Motor neuron (in vitro differentiated cells): ENCODE measurements at regions not wholly inside any gene's neighbourhood (a gene's known extent, or its start where the extent isn't known, plus 50 kb on each side); places are given as distances from the start of the nearest gene placed in this dataset.

ENCODE experiments used
- ATAC-seq, 8 experiments: fragments of 200-7000 bp; cut with Tn5 transposase; replicated peaks in 6 of 8; 2 replicates each; pipeline ENCODE4 v1.8.0; 2021; ENCODE audit warnings: mild to moderate bottlenecking in 8 of 8, moderate library complexity in 8 of 8
- H3K27ac ChIP-seq, 2 donors: fragments of 250-450 bp; sonication (Bioruptor Pico); 2 replicates each; pipeline ENCODE4 v1.9.0; 2021; ENCODE audit warnings: antibody characterized with exemption in 2 of 2, mild to moderate bottlenecking in 2 of 2, moderate library complexity in 1 of 2
- H3K4me1 ChIP-seq, 2 donors: fragments of 250-450 bp; sonication (Bioruptor Pico); replicated peaks in 1 of 2; 2 replicates each; pipeline ENCODE4 v1.6.1; 2021; ENCODE audit warnings: antibody characterized with exemption in 2 of 2, mild to moderate bottlenecking in 2 of 2, moderate library complexity in 1 of 2
- H3K4me3 ChIP-seq, 5 donors: fragments of 250-450 bp; sonication (Bioruptor Pico); 2 replicates each; pipeline ENCODE4 v1.9.0; 2021; ENCODE audit warnings: antibody characterized with exemption in 5 of 5, mild to moderate bottlenecking in 5 of 5, moderate library complexity in 4 of 5
- WGBS, 10 experiments: fragments of 450-650 bp; shearing (Covaris generic); methylation state at CpG; one replicate each; pipeline ENCODE4 v1.0.0; 2022; 5-methylcytosine and 5-hydroxymethylcytosine counted together
- in situ Hi-C, 9 experiments: fragments of 400-800 bp; cut with MboI; loops; one replicate each; pipeline ENCODE4 v1.15.0; 2021; ENCODE audit warnings: low sequenced_read_pairs in 9 of 9, low pct_unique_long_range_greater_than_20kb in 2 of 9; ENCODE audit not compliant: unreplicated experiment in 9 of 9

GRCh38 chr15:94615688-94616087 lies 384.3 kb downstream of the MCTP2 start:
- ATAC-seq: no peak
- Histone ChIP-seq H3K27ac (no peak overlapping the region), H3K4me3 (no peak overlapping the region), H3K4me1 (peaks cover 0 to 1% of the 10 kb centered on the region in 2 donors)
- in situ Hi-C loops: no loop called here
- WGBS, 10 experiments: 11 to 80% (median 64%) methylated on average over 1 to 3 of the region's 3 CpGs; no CpG with 5 or more reads in 2 of the 10 experiments

DNA sequence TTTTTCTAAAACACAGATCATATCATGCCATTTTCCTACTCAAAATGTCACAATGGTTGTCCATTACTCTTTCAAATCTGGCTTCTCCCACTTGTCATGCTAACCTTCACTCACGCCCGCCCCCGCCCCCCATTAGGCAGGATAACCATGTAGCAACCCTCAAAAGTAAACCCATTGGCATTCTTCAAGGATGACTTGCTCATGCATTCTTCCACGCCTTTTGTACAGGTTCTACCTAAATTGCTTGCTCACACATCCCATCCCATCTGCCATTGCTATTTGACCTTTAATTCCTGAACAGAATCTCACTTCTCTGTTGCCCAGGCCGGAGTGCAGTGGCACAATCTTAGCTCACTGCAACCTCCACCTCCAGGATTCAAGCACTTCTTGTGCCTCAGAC lies 389.3 kb downstream of the MCTP2 start:
- in situ Hi-C loops: no loop called here
- Histone ChIP-seq H3K4me1 (peaks cover 0 to 2% of the 10 kb centered on the region in 2 donors), H3K4me3 (no peak overlapping the region), H3K27ac (no peak overlapping the region)
- WGBS, 10 experiments: 0 to 100% (median 43%) methylated on average over 1 to 5 of the region's 5 CpGs; no CpG with 5 or more reads in 3 of the 10 experiments
- ATAC-seq: no peak

- ATAC-seq: no peak
- H3K27ac ChIP-seq: no peak overlapping the region
- in situ Hi-C loops: no loop called here
- H3K4me1 ChIP-seq: peaks cover 0 to 2% of the 10 kb centered on the region in 2 donors
- no peak overlapping the region for H3K4me3 ChIP-seq
Measured at GRCh38 chr15:94621736-94622135, 390.4 kb downstream of the MCTP2 start.

GRCh38 chr15:94626949-94627348 lies 395.6 kb downstream of the MCTP2 start:
- peak in 3 of 8 experiments; percentile 40 to 67 (median 60) for ATAC-seq
- peaks cover 0 to 4% of the 10 kb centered on the region in 2 donors for H3K4me1 ChIP-seq
- no peak overlapping the region for H3K4me3 ChIP-seq
- H3K27ac ChIP-seq: no peak overlapping the region
- in situ Hi-C loops: loop anchor here in 1 of 9 experiments (25.0 kb wide), 1 partner anchor 215 kb away; no protein-coding TSS in a partner anchor
- WGBS, 10 experiments: 35 to 94% (median 87%) methylated on average over 1 to 3 of the region's 3 CpGs; no CpG with 5 or more reads in 3 of the 10 experiments

- in situ Hi-C loops: loop anchor here in 1 of 9 experiments (25.0 kb wide), 1 partner anchor 219 kb away; no protein-coding TSS in a partner anchor
- WGBS, 10 experiments: 17 to 90% (median 66%) methylated on average over 1 to 4 of the region's 6 CpGs; no CpG with 5 or more reads in 2 of the 10 experiments
- no peak overlapping the region for H3K4me3 ChIP-seq
- peaks cover 0 to 4% of the 10 kb centered on the region in 2 donors for H3K4me1 ChIP-seq
- no peak for ATAC-seq
- no peak overlapping the region for H3K27ac ChIP-seq
Measured at GRCh38 chr15:94631608-94632007, 400.2 kb downstream of the MCTP2 start.

GRCh38 chr15:94638183-94638582 lies 406.8 kb downstream of the MCTP2 start:
- in situ Hi-C loops: loop anchor here in 1 of 9 experiments (25.0 kb wide), 1 partner anchor 226 kb away; no protein-coding TSS in a partner anchor
- no peaks in the 10 kb centered on the region for H3K4me1 ChIP-seq
- H3K4me3 ChIP-seq: no peak overlapping the region
- no peak for ATAC-seq
- H3K27ac ChIP-seq: no peak overlapping the region
- 11 to 100% (median 68%) methylated on average over 1 to 6 of the region's 6 CpGs for WGBS, 10 experiments

DNA sequence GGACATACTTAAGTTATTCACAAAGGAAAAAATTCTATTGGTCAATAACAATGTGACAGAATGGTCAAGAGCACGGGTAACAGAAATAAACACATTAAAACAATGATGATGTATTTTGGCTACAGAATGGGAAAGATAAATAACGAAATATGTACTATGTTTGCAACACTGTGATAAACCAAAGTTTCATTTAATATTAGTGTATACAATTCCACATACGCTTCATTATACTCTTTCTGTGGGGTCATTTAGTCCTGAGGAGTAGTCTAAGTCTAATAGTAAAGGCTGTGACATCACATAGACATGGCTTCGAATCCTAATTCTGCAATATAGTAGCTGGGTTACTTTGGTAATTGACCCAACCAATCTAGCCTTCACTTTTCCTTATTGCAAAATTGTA lies 408.3 kb downstream of the MCTP2 start:
- no peak overlapping the region for H3K4me3 ChIP-seq
- no peak overlapping the region for H3K27ac ChIP-seq
- no peaks in the 10 kb centered on the region for H3K4me1 ChIP-seq
- ATAC-seq: no peak
- in situ Hi-C loops: loop anchor here in 1 of 9 experiments (25.0 kb wide), 1 partner anchor 227 kb away; no protein-coding TSS in a partner anchor
- WGBS, 10 experiments: 15 to 100% (median 76%) methylated on average over 3 to 4 of the region's 4 CpGs

GRCh38 chr15:94644433-94644832 lies 413.1 kb downstream of the MCTP2 start:
- WGBS, 10 experiments: 0 to 71% (median 29%) methylated on average over 1 of the region's 1 CpG; no CpG with 5 or more reads in 1 of the 10 experiments

GRCh38 chr15:94653071-94653470 lies 421.7 kb downstream of the MCTP2 start:
- no peaks in the 10 kb centered on the region for H3K4me1 ChIP-seq
- in situ Hi-C loops: loop anchor here in 2 of 9 experiments (25.0 kb wide), 3 partner anchors 241 to 1684 kb away; partner anchors contain the start of gene NR2F2 (in 1 of the 2)
- H3K4me3 ChIP-seq: no peak overlapping the region
- WGBS, 10 experiments: 0 to 96% (median 67%) methylated on average over 2 to 5 of the region's 6 CpGs; no CpG with 5 or more reads in 2 of the 10 experiments
- H3K27ac ChIP-seq: no peak overlapping the region
- no peak for ATAC-seq

More at GRCh38 chr15:94644433-94644832, 413.1 kb downstream of the MCTP2 start:
- Histone ChIP-seq H3K4me1 (no peaks in the 10 kb centered on the region), H3K27ac (no peak overlapping the region), H3K4me3 (no peak overlapping the region)
- ATAC-seq: no peak
- in situ Hi-C loops: loop anchor here in 1 of 9 experiments (25.0 kb wide), 1 partner anchor 232 kb away; no protein-coding TSS in a partner anchor

DNA sequence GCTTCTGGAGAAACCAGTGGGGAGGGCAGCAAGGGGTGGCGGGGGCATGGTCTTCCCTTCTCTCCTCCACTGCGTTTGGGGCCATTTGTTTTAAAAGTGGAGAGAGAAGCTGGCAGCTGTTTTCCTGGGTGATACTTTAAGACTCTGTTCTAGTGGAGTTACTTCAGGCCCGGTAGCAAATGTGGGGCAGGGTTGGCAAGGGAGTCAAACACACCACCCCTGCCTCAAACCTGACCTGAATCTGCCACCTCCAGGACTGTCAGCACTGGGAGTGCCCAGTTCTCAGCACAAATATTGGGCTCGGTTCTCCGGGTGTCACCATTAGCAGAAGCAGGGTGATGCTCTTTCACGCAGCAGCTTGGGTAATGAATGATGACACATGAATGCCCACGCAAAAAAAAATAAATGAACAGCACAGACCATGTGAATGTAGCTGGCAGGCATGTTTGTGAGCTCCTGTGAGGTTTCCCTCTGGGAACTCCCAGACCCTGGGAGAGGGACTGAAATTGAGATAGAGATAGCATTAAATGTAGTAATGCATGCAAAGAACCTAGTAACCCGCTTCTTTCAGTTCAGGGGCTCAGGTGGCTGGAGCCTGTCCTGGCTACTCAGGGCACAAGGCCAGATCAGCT lies 424.0 kb downstream of the MCTP2 start:
- in situ Hi-C loops: loop anchor here in 2 of 9 experiments (25.0 kb wide), 3 partner anchors 243 to 1682 kb away; partner anchors contain the start of gene NR2F2 (in 1 of the 2)

GRCh38 chr15:94665676-94666441 lies 434.5 kb downstream of the MCTP2 start:
- in situ Hi-C loops: loop anchor here in 2 of 9 experiments (25.0 kb wide), 3 partner anchors 254 to 1671 kb away; partner anchors contain the start of gene NR2F2 (in 1 of the 2)
- Histone ChIP-seq H3K4me1 (peaks cover 0 to 4% of the 10 kb centered on the region in 2 donors), H3K4me3 (no peak overlapping the region), H3K27ac (no peak overlapping the region)
- 19 to 100% (median 80%) methylated on average over 1 to 6 of the region's 7 CpGs for WGBS, 10 experiments
- peak in 1 of 8 experiments; percentile 71 for ATAC-seq

More for the DNA sequence above, 424.0 kb downstream of the MCTP2 start:
- H3K4me1 ChIP-seq: no peaks in the 10 kb centered on the region
- H3K4me3 ChIP-seq: no peak overlapping the region
- 17 to 93% (median 86%) methylated on average over 1 to 4 of the region's 8 CpGs; no CpG with 5 or more reads in 4 of the 10 experiments for WGBS, 10 experiments
- no peak overlapping the region for H3K27ac ChIP-seq
- peak in 2 of 8 experiments; percentile 18 to 40 for ATAC-seq

DNA sequence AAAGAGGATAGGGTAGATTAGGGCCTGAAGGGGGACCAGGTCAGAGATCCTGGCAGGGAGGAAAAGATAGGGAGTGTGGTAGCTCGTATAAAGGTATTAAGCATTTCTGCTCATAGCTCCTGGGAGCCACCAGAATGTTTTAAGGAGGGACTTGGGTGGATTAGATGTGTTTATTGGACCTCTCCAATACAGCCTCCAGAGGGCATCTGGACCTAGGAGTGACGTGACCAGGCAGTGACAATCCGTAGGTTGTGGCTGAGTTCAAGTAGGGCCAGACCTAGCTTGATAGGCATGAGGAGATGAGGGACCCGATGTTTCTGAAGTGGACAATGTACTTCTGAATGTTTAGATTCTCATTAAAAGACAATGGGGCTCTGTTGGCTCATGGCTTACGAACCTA lies 435.2 kb downstream of the MCTP2 start:
- Histone ChIP-seq H3K27ac (no peak overlapping the region), H3K4me1 (peaks cover 1 to 11% of the 10 kb centered on the region in 2 donors), H3K4me3 (no peak overlapping the region)
- WGBS, 10 experiments: 14 to 100% (median 76%) methylated on average over 1 to 5 of the region's 5 CpGs; no CpG with 5 or more reads in 1 of the 10 experiments
- ATAC-seq: peak in 1 of 8 experiments; percentile 22
- in situ Hi-C loops: loop anchor here in 2 of 9 experiments (25.0 kb wide), 3 partner anchors 254 to 1671 kb away; partner anchors contain the start of gene NR2F2 (in 1 of the 2)
